NCI-H226 (cell line): ENCODE measurements at regions not wholly inside any gene's neighbourhood (a gene's known extent, or its start where the extent isn't known, plus 50 kb on each side); places are given as distances from the start of the nearest gene placed in this dataset.

Experiments used
- DNase-seq: peaks from one replicate; pipeline ENCODE4 v3.0.0-alpha.2; 2015

GRCh38 chr9:99722877-99723276 lies 98.8 kb upstream of the NR4A3 start:
- no peak for DNase-seq

DNA sequence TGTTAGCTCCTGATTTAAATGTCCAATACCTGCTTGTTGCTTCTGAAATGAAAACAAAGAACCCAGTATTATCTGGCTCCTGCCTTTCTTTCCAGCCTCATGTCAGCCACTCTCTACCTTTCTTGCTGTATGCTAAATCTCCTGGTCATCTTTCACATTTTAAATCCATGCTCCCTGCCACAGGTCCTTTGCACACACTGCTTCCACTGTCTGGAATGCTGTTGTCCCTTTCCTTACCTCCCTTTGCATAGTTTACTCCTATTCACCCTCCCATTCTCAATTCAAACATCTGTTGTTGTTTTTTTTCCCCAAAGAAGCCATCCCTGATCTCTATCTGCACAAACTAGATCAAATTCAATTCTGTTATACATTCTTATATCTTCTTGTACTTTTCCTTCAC lies 97.0 kb upstream of the NR4A3 start:
- no peak for DNase-seq

DNA sequence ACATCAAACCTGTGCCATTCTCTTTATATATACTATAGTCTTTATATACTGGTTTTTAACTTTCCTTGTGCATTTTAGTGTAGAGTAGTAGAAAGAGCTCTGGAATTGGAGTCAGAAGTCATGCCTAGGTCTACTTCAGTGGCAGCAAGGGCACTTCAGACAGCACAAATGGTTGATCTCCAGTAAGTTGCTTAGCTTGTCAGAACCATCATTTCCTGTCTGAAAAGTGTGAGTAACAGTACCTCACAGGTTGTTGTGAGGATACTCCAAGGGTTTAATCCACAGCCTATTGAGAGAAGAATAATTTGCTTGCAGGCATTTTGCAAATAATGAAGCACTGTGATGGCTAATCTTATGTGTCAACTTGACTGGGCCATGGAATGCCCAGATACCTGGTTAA lies 95.8 kb upstream of the NR4A3 start:
- DNase-seq: no peak

DNA sequence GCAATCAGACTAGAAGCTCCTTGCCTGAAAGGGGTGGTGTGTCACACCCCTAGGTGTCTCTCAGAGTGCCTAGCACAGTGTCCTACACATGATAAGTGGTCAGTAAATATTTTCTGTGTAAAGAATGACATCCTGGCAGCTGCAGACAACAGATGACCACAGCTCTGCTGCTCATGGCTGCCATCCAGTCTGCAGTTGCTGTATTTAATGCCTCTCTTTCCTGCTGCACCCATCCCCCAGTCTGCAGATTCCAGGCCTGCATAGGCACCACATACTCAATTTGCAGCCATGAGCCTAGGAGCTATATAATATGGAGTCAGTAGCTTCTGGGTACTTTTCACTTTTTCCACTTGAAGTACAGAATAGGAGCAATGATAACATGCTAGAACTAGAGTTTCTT lies 94.9 kb upstream of the NR4A3 start:
- no peak for DNase-seq

DNA sequence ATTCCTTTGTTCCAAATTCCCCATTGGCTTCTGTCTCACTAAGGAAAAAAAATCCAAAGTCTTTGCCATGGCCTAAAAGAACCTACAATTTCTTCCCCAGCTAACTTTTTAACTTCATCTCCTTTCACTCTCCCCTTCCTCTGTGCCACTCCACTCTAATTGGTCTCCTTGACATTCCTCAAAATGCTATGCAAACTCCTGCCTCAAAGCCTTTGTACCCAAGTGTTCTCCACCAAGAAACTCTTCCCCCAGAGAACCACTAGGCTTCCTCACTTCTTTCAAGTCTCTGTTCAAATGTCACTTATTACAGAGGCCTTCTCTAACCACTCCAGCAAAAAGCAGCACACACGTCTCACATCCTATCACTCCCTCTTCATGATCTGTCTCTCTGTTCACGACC lies 91.6 kb upstream of the NR4A3 start:
- DNase-seq: no peak

- DNase-seq: no peak
Measured at GRCh38 chr9:99731950-99732349, 89.7 kb upstream of the NR4A3 start.

GRCh38 chr9:99732715-99733114 lies 89.0 kb upstream of the NR4A3 start:
- no peak for DNase-seq

GRCh38 chr9:99735041-99735440 lies 86.6 kb upstream of the NR4A3 start:
- no peak for DNase-seq

GRCh38 chr9:99736291-99736690 lies 85.4 kb upstream of the NR4A3 start:
- DNase-seq: no peak

GRCh38 chr9:99737649-99738048 lies 84.0 kb upstream of the NR4A3 start:
- DNase-seq: no peak

GRCh38 chr9:99743006-99743405 lies 78.7 kb upstream of the NR4A3 start:
- DNase-seq: no peak

DNA sequence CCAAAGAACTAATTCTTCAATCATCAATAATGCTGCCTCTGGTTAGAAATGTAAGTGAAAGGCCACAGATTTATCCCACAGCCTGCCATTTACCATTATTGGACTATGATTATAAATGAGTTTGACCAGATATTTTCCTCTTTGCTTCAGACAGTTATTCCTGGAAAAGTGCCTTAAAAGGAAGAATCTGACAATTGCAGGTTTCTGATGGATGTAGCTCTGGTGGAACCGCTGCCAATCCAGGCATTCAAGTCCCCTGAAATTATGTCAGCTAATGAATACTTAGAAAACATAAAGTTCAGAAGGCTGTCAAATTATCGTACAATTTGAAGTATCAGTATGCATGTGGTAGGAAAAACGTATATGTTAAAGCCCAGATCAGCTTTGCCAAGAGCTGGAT lies 78.2 kb upstream of the NR4A3 start:
- DNase-seq: no peak

DNA sequence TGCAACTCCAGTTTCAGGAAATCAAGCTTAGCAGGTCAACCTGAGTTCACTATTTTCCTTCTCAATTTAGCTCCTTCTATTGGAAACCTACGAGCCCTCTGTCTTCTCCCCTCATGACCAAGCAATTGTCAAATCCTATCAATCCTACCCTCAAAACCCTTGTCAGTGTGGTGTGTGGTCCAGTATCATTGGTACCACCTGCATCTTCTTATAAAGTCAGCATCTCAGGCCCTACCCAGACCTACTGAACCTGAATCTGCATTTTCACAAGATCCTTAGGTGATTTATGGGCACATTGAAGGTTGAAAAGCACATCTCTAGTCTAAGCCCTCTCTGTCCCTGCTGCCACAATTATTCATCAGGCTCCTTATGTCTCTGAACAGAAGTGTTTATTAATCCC lies 77.6 kb upstream of the NR4A3 start:
- no peak for DNase-seq

GRCh38 chr9:99745085-99745484 lies 76.6 kb upstream of the NR4A3 start:
- no peak for DNase-seq

GRCh38 chr9:99746406-99746805 lies 75.3 kb upstream of the NR4A3 start:
- no peak for DNase-seq

DNA sequence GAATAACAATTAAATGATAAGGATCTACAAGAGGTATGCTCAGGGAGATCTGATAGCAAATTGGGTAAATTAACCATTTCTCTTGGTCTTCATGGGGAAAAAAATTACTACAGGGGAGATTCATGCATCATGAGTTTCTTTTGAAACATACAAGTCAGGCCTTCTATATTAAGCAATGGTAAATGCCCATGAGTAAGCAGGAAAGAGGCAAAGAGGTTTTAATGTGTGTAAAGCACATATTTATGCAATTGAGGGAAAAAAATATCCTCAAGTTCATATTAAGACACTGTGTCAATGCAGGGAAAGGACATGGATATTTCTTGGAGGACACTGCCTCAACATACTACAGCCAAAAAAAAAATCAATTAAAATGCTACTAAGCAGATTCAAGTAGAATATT lies 73.4 kb upstream of the NR4A3 start:
- no peak for DNase-seq

- DNase-seq: no peak
Measured at GRCh38 chr9:99748676-99749075, 73.0 kb upstream of the NR4A3 start.

GRCh38 chr9:99749641-99750040 lies 72.0 kb upstream of the NR4A3 start:
- no peak for DNase-seq

DNA sequence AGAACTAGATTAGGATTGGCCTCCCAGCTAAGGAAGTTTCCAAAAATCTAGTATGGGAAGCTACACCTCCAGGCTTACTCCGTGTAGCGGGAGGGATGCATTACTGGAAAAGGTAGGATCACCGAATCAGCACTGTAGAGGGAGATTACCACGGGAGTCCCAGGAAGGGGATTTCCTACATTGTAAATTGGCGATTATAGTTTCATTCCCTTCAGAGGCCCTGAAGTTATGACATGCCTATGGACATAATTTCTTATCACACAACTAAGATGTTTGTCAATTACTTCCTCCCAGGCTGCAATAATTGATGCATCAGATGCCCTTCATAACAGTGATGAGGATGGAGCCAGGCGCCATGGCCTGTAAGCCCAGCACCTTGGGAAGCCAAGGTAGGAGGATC lies 71.2 kb upstream of the NR4A3 start:
- no peak for DNase-seq

GRCh38 chr9:99752417-99753109 lies 69.1 kb upstream of the NR4A3 start:
- DNase-seq: peak; percentile 76

- DNase-seq: peak; percentile 41
Measured at GRCh38 chr9:99753436-99753835, 68.2 kb upstream of the NR4A3 start.

DNA sequence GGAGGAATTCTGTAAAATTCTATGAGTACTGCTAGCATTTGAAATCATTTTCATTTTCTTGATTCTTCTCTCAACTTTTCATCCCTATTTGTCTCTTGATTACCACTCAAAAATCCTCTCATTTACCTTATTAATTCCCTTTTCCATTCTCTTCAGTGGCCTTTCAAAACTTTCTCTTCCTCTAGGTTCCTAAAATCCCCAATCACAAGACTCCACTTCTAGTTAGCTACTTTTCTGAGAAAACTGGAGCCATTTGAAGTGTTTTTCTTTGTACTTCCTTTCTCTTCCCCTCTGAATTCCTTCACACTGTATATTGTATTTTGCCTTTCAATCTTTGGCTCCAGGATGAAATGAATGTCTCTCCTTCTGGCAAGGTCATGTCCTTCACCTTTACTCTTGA lies 61.3 kb upstream of the NR4A3 start:
- no peak for DNase-seq

GRCh38 chr9:99762470-99762869 lies 59.2 kb upstream of the NR4A3 start:
- no peak for DNase-seq
